GM23338 (cell line): ENCODE measurements at regions not wholly inside any gene's neighbourhood (a gene's known extent, or its start where the extent isn't known, plus 50 kb on each side); places are given as distances from the start of the nearest gene placed in this dataset.

Source experiments
- ATAC-seq: fragments of 200-7000 bp; cut with Tn5 transposase; 3 replicates; pipeline ENCODE4 v1.9.1; 2020
- DNase-seq: peaks from one replicate; pipeline ENCODE4 v3.0.0-alpha.2; 2015; ENCODE audit warnings: low spot score
- H2AFZ ChIP-seq: fragments of 200-600 bp; sonication (generic); 2 replicates; pipeline ENCODE4 v1.8.0; 2016; ENCODE audit warnings: antibody characterized with exemption, mild to moderate bottlenecking, moderate library complexity
- H3F3A ChIP-seq: fragments of 200-600 bp; sonication (generic); replicated peaks from 2 replicates; pipeline ENCODE4 v1.8.0; 2017; ENCODE audit warnings: antibody characterized with exemption, mixed run types, low read depth
- H3K27ac ChIP-seq: fragments of 200-600 bp; sonication (generic); 2 replicates; pipeline ENCODE4 v1.6.1; 2016; ENCODE audit warnings: low read depth
- H3K27me3 ChIP-seq: fragments of 200-600 bp; sonication (generic); 2 replicates; pipeline ENCODE4 v1.8.0; 2016; ENCODE audit warnings: mild to moderate bottlenecking, mixed run types, moderate library complexity; ENCODE audit not compliant: insufficient read depth
- H3K36me3 ChIP-seq: fragments of 200-600 bp; sonication (generic); 2 replicates; pipeline ENCODE4 v1.8.0; 2016; ENCODE audit warnings: mild to moderate bottlenecking; ENCODE audit not compliant: insufficient read depth
- H3K4me1 ChIP-seq: fragments of 200-600 bp; sonication (generic); 2 replicates; pipeline ENCODE4 v1.8.0; 2016; ENCODE audit warnings: mild to moderate bottlenecking, moderate library complexity; ENCODE audit not compliant: insufficient read depth
- H3K4me2 ChIP-seq: fragments of 200-600 bp; sonication (generic); 2 replicates; pipeline ENCODE4 v1.7.1; 2017; ENCODE audit warnings: mixed run types
- H3K4me3 ChIP-seq: fragments of 200-600 bp; sonication (generic); 2 replicates; pipeline ENCODE4 v1.6.1; 2016; ENCODE audit warnings: mixed run types
- H3K79me2 ChIP-seq: fragments of 200-600 bp; sonication (generic); replicated peaks from 2 replicates; pipeline ENCODE4 v1.8.0; 2017; ENCODE audit warnings: mild to moderate bottlenecking; ENCODE audit not compliant: insufficient read depth
- H3K9me2 ChIP-seq: fragments of 200-600 bp; sonication (generic); 2 replicates; pipeline ENCODE4 v1.8.0; 2017; ENCODE audit not compliant: insufficient read depth
- H4K20me1 ChIP-seq: fragments of 200-600 bp; sonication (generic); replicated peaks from 2 replicates; pipeline ENCODE4 v1.8.0; 2017; ENCODE audit warnings: mild to moderate bottlenecking; ENCODE audit not compliant: insufficient read depth
- H3K27ac Mint-ChIP-seq: 2 replicates; pipeline ENCODE4 v1.8.0; 2020; ENCODE audit warnings: inconsistent platforms, mild to moderate bottlenecking, moderate library complexity, mixed read lengths
- H3K27me3 Mint-ChIP-seq: 3 replicates; pipeline ENCODE4 v1.8.0; 2022; ENCODE audit warnings: low read depth, mild to moderate bottlenecking, moderate library complexity, mixed read lengths, inconsistent platforms; ENCODE audit not compliant: insufficient read depth, poor library complexity
- H3K36me3 Mint-ChIP-seq: 3 replicates; pipeline ENCODE4 v1.8.0; 2021; ENCODE audit warnings: low read depth, mild to moderate bottlenecking, inconsistent platforms, moderate library complexity, mixed read lengths
- H3K4me1 Mint-ChIP-seq: 3 replicates; pipeline ENCODE4 v1.8.0; 2020; ENCODE audit warnings: mild to moderate bottlenecking, inconsistent platforms, mixed read lengths
- H3K4me3 Mint-ChIP-seq: 3 replicates; pipeline ENCODE4 v1.8.0; 2021; ENCODE audit warnings: moderate library complexity, mild to moderate bottlenecking, inconsistent platforms, mixed read lengths
- H3K9me3 Mint-ChIP-seq: 3 replicates; pipeline ENCODE4 v1.8.0; 2020; ENCODE audit warnings: moderate library complexity, mild to moderate bottlenecking, inconsistent platforms, mixed read lengths
- CREB1 ChIP-seq: fragments of 250-450 bp; sonication (Bioruptor Pico); IDR thresholded peaks from 2 replicates; pipeline ENCODE4 v1.5.0; 2020; ENCODE audit warnings: low read depth, mild to moderate bottlenecking, moderate library complexity
- EZH2 ChIP-seq: fragments of 200-600 bp; sonication (generic); IDR thresholded peaks from one replicate; pipeline ENCODE4 v1.8.0; 2017; ENCODE audit warnings: antibody characterized with exemption, mild to moderate bottlenecking, low read depth; ENCODE audit not compliant: unreplicated experiment
- JUNB ChIP-seq: IDR thresholded peaks from one replicate; pipeline ENCODE4 v1.6.1; 2016; ENCODE audit warnings: antibody characterized with exemption; ENCODE audit not compliant: unreplicated experiment
- POLR2AphosphoS5 ChIP-seq: IDR thresholded peaks from 2 replicates; pipeline ENCODE4 v1.6.1; 2016; ENCODE audit warnings: antibody characterized with exemption, low read depth
- ZNF114 ChIP-seq: fragments of 250-450 bp; sonication (Bioruptor Pico); IDR thresholded peaks from 2 replicates; pipeline ENCODE4 v1.5.0; 2020; ENCODE audit warnings: mild to moderate bottlenecking, moderate library complexity
- ZNF331 ChIP-seq: fragments of 250-450 bp; sonication (Bioruptor Pico); IDR thresholded peaks from 2 replicates; pipeline ENCODE4 v1.5.0; 2020; ENCODE audit warnings: low read depth, mild to moderate bottlenecking, moderate library complexity
- TF ChIP-seq, protein P1 (sequence below): IDR thresholded peaks from one replicate; pipeline ENCODE4 v1.6.1; 2018; ENCODE audit warnings: antibody characterized with exemption; ENCODE audit not compliant: unreplicated experiment
- TF ChIP-seq, protein P2 (sequence below): fragments of 250-450 bp; sonication (Bioruptor Pico); IDR thresholded peaks from 2 replicates; pipeline ENCODE4 v1.5.0; 2020; ENCODE audit warnings: mild to moderate bottlenecking, moderate library complexity

- TF ChIP-seq, protein P1, sequence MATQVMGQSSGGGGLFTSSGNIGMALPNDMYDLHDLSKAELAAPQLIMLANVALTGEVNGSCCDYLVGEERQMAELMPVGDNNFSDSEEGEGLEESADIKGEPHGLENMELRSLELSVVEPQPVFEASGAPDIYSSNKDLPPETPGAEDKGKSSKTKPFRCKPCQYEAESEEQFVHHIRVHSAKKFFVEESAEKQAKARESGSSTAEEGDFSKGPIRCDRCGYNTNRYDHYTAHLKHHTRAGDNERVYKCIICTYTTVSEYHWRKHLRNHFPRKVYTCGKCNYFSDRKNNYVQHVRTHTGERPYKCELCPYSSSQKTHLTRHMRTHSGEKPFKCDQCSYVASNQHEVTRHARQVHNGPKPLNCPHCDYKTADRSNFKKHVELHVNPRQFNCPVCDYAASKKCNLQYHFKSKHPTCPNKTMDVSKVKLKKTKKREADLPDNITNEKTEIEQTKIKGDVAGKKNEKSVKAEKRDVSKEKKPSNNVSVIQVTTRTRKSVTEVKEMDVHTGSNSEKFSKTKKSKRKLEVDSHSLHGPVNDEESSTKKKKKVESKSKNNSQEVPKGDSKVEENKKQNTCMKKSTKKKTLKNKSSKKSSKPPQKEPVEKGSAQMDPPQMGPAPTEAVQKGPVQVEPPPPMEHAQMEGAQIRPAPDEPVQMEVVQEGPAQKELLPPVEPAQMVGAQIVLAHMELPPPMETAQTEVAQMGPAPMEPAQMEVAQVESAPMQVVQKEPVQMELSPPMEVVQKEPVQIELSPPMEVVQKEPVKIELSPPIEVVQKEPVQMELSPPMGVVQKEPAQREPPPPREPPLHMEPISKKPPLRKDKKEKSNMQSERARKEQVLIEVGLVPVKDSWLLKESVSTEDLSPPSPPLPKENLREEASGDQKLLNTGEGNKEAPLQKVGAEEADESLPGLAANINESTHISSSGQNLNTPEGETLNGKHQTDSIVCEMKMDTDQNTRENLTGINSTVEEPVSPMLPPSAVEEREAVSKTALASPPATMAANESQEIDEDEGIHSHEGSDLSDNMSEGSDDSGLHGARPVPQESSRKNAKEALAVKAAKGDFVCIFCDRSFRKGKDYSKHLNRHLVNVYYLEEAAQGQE, result no peak
- no peak for TF ChIP-seq ZNF114 (CRISPR knock-in tag)
- no peak for TF ChIP-seq CREB1 (CRISPR knock-in tag)
- no peak for TF ChIP-seq EZH2
- no peak for TF ChIP-seq JUNB
Observed at GRCh38 chr5:174186096-174186695, 140.7 kb downstream of the NSG2 start (continued).

DNA sequence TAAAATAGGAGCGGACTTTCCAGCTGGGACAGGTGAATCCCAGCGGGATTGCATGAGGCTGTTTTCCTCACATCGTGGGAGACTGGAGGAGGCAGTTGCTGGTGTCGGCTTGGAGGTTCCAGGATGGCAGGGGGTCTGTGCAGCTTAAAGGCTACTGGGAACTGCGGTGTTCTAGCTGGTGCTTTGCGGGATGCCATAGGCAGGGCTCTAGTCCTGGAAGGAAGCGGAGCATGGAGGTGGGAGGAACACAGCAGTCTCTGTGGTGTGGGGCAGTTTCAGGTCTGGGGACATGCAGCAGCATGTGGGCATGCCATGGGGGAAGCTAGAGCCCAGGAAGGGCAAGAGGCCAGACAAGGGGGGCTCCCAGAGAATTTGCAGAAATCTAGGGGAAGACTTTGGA, 141.5 kb downstream of the NSG2 start:
- Histone ChIP-seq H3K27me3 (no peaks in the 10 kb centered on the region), H3K4me1 (no peaks in the 10 kb centered on the region), H3K36me3 (no peaks in the 10 kb centered on the region), H4K20me1 (no peaks in the 10 kb centered on the region), H3K4me3 (no peak overlapping the region), H3K79me2 (no peaks in the 10 kb centered on the region), H3K9me2 (no peaks in the 10 kb centered on the region; the same call in 1 of the 2 replicates), H3K4me2 (no peak overlapping the region), H3F3A (no peaks in the 10 kb centered on the region), H3K27ac (no peak overlapping the region), H2AFZ (no peak overlapping the region)
- TF ChIP-seq JUNB, result no peak
- no peak for TF ChIP-seq ZNF331 (CRISPR knock-in tag)
- TF ChIP-seq, protein P2, sequence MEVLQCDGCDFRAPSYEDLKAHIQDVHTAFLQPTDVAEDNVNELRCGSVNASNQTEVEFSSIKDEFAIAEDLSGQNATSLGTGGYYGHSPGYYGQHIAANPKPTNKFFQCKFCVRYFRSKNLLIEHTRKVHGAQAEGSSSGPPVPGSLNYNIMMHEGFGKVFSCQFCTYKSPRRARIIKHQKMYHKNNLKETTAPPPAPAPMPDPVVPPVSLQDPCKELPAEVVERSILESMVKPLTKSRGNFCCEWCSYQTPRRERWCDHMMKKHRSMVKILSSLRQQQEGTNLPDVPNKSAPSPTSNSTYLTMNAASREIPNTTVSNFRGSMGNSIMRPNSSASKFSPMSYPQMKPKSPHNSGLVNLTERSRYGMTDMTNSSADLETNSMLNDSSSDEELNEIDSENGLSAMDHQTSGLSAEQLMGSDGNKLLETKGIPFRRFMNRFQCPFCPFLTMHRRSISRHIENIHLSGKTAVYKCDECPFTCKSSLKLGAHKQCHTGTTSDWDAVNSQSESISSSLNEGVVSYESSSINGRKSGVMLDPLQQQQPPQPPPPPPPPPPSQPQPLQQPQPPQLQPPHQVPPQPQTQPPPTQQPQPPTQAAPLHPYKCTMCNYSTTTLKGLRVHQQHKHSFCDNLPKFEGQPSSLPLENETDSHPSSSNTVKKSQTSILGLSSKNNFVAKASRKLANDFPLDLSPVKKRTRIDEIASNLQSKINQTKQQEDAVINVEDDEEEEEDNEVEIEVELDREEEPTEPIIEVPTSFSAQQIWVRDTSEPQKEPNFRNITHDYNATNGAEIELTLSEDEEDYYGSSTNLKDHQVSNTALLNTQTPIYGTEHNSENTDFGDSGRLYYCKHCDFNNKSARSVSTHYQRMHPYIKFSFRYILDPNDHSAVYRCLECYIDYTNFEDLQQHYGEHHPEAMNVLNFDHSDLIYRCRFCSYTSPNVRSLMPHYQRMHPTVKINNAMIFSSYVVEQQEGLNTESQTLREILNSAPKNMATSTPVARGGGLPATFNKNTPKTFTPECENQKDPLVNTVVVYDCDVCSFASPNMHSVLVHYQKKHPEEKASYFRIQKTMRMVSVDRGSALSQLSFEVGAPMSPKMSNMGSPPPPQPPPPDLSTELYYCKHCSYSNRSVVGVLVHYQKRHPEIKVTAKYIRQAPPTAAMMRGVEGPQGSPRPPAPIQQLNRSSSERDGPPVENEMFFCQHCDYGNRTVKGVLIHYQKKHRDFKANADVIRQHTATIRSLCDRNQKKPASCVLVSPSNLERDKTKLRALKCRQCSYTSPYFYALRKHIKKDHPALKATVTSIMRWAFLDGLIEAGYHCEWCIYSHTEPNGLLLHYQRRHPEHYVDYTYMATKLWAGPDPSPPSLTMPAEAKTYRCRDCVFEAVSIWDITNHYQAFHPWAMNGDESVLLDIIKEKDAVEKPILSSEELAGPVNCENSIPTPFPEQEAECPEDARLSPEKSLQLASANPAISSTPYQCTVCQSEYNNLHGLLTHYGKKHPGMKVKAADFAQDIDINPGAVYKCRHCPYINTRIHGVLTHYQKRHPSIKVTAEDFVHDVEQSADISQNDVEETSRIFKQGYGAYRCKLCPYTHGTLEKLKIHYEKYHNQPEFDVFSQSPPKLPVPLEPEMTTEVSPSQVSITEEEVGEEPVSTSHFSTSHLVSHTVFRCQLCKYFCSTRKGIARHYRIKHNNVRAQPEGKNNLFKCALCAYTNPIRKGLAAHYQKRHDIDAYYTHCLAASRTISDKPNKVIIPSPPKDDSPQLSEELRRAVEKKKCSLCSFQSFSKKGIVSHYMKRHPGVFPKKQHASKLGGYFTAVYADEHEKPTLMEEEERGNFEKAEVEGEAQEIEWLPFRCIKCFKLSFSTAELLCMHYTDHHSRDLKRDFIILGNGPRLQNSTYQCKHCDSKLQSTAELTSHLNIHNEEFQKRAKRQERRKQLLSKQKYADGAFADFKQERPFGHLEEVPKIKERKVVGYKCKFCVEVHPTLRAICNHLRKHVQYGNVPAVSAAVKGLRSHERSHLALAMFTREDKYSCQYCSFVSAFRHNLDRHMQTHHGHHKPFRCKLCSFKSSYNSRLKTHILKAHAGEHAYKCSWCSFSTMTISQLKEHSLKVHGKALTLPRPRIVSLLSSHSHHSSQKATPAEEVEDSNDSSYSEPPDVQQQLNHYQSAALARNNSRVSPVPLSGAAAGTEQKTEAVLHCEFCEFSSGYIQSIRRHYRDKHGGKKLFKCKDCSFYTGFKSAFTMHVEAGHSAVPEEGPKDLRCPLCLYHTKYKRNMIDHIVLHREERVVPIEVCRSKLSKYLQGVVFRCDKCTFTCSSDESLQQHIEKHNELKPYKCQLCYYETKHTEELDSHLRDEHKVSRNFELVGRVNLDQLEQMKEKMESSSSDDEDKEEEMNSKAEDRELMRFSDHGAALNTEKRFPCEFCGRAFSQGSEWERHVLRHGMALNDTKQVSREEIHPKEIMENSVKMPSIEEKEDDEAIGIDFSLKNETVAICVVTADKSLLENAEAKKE, result no peak
- no peak for TF ChIP-seq EZH2
- TF ChIP-seq POLR2AphosphoS5, result no peak
- Mint-ChIP-seq H3K4me3 (no peak overlapping the region), H3K27me3 (peaks cover 7% of the 10 kb centered on the region), H3K36me3 (no peaks in the 10 kb centered on the region), H3K9me3 (no peaks in the 10 kb centered on the region), H3K27ac (no peak overlapping the region), H3K4me1 (peaks cover 11% of the 10 kb centered on the region)
- peak; percentile 38; the same call in 2 of the 3 replicates for ATAC-seq
- DNase-seq, result no peak
